HG02938 (cell line): ENCODE measurements at regions not wholly inside any gene's neighbourhood (a gene's known extent, or its start where the extent isn't known, plus 50 kb on each side); places are given as distances from the start of the nearest gene placed in this dataset.
"Not testable (repeated sequence)": the region's sequence is repeated elsewhere in the genome, so short reads cannot be mapped to it uniquely, and the experiment has no call there.

Source experiments
- ATAC-seq: cut with Tn5 transposase; IDR thresholded peaks from one replicate; pipeline ENCODE4 v1.9.1; 2021; ENCODE audit warnings: mild to moderate bottlenecking, moderate library complexity; ENCODE audit not compliant: unreplicated experiment

DNA sequence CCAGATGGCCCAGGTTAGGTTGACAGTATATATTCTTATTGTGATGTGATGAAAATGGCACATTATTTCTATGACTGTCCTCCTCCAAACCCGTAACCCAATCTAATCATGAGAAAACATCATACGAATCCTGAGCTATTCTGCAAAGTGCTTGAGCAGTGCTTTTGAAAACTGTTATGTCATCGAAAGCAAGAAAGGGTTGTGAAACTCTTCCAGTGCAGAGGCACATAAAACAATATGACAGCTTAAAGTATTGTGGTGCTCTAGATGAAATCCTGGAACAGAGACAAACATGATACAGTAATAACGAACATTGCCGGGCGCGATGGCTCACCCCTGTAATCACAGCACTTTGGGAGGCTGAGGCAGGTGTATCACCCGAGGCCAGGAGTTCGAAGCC lies 1648.0 kb downstream of the STIM2 start:
- no peak for ATAC-seq

DNA sequence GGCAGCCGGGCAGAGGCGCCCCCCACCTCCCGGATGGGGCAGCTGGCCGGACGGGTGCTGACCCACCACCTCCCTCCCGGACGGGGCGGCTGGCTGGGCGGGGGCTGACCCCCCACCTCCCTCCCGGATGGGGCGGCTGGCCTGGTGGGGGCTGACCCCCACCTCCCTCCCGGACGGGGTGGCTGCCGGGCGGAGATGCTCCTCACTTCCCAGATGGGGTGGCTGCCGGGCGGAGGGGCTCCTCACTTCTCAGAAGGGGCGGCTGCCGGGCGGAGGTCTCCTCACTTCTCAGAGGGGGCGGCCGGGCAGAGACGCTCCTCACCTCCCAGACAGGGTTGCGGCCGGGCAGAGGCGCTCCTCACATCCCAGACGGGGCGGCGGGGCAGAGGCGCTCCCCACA lies 1654.1 kb downstream of the STIM2 start:
- ATAC-seq = not testable (repeated sequence)

DNA sequence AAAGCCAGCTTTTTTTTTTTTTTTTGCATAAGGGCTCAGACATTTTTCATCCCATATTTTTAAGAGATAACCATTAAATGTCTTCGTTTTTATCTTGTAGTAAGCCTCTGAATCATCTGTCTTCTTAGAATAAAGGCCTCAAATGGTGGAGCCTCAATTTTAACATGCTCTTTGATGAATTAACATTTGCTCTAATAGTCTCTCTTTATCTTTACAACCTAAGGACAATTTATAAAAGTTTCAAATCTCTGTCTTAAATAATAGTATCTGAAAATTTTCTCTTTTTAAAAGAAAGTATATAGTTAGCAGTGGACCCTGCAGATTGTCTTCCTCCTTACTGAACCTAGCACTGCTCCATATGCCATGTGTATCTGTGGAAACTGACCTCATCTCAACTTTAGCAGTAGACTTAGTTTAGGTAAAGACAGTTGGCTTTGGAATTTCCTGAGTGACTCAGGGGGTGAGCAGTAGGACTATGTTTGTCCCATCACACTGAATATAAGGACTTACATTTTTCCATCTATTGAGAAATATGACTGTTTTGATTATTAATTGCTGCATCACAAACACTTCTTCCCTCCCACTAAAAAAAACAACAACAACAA lies 1658.0 kb downstream of the STIM2 start:
- no peak for ATAC-seq

DNA sequence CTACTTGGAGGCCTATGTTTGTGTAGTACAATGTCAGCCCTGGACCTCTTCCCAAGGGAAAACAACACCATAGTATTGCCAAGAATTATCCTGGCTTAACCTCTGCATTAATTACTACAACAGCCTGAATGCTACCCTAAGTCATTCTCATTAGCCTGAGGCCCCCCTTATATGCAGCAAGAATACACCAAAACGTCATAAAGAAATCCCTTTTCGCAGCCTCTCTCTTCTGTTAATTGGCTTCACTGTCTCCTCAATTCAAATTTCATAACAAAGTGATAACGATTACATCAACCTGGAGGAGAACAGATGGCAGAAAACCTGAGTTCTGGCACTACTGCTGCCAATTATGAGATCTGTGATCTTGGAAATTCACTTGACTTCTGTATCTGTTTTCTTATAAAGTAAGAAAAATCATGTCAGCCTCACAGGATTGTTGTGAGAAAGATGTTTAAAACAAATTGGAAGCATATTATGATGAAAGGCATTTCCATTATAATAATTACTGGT lies 1663.1 kb downstream of the STIM2 start:
- no peak for ATAC-seq

DNA sequence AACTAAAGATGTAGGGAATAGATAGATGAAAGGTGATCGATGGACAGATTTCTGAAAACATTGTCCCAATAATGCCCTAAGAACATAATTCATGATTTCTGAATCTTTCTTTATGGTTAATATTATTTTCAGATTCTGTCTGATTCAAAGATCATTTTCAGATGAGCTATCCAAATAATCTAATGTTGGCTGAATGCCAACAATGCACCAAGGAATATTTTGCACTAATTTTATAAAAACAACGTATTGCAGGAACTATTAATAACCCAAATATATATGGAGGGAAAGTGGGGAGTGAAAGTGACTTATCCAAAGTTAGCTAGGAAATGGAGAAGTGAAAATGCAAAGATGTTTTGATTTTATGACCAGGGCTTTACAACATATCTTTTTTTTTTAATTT lies 1675.5 kb downstream of the STIM2 start:
- ATAC-seq = no peak

DNA sequence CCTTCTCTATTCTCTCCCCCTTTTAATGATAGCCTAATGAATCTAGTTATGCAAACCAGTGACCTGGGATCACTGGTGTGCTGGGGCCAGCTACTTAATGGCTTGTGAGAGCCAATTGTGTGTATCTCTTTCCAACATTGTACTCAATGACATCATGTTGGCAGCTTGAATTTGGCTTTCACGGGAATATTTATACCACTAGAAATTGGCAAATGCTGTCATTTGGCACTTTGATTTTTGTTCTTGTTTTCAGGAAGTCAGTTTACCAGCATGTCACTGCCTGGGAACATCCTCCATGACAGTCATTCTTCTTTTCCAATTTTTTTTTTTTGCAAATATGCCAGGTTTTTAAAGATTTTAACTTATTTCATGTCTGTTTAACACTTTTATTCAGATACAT lies 1685.3 kb downstream of the STIM2 start:
- ATAC-seq = no peak

DNA sequence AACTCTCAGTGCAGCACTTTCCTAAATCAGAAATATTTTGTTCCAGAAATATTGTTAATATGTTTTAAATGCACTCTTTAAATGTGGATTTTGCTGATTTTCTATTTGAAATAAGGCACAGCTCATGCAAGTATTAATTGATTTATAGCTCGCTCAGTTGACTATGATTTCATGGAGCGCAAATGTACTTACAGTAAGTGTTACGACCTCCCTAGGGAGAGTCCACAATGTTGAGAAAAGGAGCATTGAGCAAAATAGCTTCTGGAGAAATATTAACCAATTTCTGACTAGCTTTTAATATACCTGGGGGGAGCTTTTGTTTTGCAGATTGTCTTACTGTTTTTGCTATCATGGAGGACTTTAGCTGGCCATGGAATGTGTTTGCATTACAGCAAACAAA lies 1687.5 kb downstream of the STIM2 start:
- no peak for ATAC-seq

DNA sequence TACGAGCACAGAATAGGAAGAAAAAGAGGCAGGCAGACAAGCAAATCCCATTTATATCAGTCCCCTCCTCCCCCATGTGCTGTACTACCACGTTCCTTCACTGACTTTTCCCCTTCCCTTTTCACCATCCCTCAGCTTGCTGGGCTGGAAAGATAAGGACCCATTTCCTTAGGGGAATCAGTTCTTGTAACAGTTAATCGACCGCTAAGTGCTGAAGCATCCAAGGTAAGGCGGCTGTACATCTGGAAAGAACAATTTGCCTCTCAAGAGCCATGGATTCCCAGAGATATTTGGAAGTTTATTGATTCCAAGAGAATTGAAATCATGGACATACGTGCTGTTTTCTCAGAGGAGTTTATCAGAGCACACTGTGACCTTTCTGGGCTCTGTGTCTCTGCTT lies 1688.0 kb downstream of the STIM2 start:
- ATAC-seq = no peak

DNA sequence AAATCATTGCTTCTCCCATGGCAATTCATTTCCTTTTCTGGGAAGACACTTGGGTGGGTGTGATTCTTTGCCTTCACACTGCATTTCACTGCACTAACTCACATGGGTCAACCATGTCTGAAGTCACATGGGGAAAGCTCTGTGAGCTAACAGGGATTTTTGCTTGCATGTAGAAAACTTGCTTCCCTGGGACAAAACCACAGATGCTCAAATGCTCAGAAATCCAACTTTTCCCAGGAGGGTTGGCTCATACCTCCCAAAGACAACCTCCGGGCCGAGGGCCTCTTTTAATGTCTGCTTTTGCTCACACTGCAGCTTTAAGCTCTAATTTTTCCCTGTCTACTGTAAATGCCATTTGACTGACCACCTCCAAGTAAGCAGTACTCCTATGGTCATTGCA lies 1695.2 kb downstream of the STIM2 start:
- ATAC-seq = no peak

DNA sequence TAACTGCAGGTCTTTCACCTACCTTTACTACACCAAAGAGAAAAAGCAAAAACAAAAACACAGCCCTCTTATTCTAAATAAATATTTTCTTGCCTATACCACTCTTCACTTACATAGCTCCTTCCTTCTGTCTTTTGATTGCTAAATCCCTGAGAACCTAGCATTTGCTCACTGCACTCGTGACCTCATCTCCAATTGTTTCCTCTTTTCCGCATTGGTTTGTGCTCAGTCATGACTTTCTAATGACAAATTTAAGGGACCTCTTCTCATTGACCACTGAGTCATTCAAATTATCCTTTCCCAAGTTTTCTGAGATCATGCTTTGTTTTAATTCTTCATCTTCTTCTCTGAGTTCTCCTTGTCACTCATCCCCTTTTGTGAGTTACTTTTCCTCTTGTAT lies 1697.1 kb downstream of the STIM2 start:
- no peak for ATAC-seq

DNA sequence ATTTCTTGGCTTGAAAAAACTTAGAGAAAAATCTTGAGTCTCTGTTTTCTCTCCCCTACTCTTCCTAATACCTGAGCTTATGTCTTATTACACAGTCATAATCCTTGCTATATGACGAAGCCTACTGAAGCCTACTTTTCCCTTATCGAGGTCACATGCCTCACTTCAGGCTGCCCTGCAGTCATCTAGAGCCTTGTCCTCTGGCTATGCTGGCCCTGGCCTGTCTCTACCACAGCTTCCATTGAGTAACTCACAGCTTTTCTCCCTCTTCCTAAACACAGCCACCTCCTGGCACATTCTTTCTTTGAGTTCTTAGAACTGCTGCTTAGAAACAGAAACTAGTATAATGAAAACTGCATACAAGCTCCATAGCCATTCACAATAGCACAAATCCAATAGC lies 1698.3 kb downstream of the STIM2 start:
- ATAC-seq = no peak

DNA sequence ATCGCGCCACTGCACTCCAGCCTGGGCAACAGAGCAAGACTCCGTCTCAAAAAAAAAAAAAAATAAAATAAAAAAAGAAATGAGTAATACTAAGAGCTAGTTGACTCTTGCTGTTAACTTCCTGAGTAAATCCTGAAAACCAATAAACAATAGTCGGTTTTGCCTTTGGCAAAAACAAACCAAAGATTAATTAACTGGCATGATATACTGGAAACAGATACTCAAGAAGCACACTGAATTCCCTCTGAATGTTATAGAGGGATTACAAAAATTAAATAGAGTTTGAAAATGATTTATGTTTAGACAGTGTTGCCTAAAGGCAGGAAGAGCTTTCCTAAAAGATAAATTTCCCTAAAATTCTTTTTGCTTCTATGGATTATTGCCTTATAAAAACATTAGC lies 1702.3 kb downstream of the STIM2 start:
- no peak for ATAC-seq

DNA sequence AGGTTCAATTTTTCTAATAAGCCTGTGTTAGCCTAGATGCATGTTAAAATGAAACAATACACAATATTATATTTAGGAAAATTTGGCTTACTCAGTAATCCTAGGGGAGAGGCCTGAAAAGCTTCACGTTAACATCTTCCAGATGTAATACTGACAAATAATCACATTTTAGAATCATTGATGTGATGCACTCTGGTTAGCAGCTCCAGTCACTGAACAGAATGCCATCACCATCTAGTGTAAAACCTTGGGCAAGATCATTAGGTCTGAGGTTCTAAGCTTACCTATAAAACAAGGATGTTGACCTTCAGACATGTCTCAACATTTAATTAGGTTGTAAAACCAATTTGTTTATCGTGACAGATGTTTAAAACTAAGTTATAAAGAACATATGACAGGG lies 1704.8 kb downstream of the STIM2 start:
- ATAC-seq = no peak

DNA sequence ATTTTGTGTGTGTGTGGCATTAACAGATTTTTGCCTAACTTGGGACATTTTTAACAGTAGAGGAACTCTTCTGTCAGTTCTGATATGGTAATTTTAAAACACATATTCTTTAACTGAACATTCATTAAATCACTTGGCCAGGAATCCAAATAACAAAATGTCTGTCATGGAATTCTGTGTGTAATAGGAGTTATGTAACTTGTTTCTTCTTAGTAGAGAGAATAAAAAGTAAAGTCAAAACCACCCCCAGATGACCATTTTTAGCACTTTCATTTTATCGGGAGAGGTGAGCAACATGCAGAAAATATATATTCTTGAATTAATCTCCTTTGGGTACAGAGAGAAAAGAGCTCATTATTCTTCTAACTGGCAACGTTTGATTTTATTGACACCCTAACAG lies 1740.3 kb downstream of the STIM2 start:
- no peak for ATAC-seq

DNA sequence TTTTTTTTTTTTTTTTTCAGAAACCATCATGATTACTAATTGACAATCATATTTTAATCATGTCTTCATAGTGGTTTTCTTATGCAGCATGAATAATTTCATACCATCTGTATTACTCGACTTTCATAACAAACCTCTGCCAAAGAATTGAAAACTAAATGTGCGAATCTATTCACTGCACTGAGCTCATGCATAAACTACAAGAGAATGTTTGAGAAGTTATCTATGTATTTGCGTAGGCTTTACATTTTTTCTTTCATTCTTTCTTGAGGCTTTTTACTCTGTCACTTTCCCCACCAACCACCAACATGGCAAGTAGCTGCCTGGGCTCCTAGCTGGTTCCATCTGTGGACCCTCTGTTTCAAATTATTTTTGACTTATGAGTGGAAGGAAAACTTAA lies 1761.0 kb downstream of the STIM2 start:
- ATAC-seq = no peak

DNA sequence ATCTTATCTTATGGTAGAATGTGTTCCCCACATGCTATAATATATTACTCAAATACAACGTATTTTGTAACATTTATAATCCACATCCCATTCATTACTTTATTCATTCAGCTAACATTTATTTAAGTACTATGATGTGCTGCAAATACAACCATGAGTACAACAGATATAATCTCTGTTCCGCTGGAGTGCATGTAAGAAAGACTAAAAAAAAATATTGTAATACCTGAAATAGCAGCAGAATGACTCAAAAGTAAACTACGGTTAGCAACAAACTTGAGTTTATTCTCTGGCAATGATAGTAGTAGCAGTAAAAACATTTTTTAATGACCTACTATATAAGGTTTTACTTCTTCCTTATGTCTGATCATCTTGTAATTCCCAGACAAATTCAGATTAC lies 1776.3 kb downstream of the STIM2 start:
- no peak for ATAC-seq

DNA sequence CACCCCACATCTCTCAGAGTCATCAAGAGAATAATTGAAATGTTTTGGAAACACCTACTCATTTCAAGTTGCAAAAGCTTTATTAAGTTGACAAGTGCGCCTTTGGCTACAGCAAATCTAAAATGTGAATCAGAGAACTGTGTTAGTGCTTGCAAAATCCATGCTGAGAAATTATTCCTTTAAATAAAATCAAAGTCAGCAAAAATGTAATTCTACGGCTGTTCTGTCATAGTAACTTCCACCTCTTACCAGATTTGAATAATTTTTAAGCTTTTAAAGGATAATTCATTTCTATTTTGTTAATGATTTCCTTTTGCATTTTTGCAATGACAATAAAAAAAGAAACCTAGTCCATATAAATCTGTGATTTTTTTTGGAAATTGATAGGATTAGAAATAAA lies 1779.1 kb downstream of the STIM2 start:
- ATAC-seq = no peak

DNA sequence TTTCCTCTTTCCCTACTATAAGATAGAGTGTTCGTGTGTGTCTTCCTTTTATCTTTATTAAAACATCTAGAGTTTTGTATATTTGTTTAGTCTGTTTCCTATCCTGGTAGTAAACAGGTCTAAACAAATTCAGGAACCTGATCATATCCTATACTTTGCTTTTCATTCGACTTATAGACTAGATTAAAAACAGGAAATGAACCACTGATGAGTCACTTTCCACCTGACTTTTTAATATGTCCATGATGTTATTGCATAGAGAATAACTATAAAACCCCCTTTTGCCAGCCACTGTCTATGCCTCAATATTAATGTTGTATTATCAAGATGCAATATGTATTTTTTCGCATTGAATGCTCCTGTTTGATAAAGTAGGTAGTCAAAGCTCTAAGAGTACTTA lies 1794.0 kb downstream of the STIM2 start:
- no peak for ATAC-seq

DNA sequence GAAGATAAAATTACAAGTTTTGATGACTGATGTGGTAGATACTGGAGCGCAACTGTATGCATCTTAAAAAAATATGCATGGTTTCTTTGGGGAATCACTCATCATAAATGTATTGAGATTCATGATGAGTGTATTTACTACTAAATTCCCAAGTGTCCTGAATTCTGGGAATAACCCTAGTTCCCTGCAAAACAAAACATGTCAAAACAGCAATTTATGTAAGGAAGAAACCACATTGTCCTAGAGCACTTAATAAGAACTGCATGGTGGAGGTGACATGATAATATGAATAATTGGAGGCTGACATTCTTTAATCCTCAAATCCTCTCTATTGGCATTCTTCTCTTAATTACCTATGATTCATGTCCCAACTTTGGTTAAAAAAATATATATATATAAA lies 1804.7 kb downstream of the STIM2 start:
- no peak for ATAC-seq

DNA sequence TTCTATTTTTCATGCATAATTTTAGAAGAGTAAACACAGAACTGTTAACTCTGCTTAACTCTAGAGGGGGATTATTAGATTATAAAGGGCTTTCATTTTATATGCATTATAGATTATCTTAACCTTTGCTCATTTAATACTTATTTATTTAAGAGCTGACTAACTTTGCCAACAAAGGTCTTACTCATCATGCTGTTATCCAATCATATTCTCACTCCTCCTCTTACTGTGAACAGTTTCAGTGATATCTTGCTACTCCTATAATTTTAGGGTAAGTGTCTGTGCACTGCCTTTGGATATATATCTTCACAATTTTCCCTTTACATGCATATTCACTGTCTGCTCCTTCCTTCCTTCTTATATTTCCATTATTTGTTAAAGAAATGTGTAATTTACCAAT lies 1814.9 kb downstream of the STIM2 start:
- ATAC-seq = no peak

DNA sequence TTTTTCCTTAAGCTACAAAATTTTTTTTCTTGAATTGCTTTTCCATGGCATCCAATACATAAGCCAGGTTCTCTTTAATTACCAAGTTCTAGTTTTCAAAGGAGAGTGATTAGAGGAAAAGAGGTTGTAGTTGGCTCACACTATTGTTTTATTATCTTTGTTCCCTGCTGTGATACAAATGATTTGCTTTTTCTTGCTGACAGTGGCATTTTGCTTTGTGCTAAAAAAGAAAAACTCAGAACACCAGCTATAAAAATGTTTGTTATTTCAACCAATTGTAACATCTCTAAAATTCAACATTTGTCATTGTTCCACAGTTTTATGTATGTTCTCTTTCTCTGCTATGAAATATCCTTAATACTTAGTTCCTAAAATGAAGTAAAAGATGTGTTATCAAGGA lies 1817.2 kb downstream of the STIM2 start:
- ATAC-seq = no peak

DNA sequence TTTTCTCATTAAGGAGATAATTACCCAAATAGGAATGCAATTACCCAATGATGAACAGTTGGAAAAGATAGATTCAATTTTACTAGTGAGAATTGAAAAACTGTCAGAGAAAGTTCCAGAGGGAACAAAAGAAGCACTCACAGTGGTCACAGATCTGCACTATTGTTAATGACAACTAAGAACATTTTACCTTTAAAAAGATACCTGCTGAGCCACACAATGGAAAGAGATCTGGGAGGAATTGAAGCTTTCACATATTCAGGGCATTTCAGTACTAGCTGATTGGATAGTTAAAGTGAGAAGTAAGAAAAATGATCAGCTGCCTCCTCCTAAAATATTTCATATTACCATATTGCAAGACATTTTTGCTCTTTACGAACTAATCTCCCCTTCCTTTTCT lies 1822.2 kb downstream of the STIM2 start:
- no peak for ATAC-seq

DNA sequence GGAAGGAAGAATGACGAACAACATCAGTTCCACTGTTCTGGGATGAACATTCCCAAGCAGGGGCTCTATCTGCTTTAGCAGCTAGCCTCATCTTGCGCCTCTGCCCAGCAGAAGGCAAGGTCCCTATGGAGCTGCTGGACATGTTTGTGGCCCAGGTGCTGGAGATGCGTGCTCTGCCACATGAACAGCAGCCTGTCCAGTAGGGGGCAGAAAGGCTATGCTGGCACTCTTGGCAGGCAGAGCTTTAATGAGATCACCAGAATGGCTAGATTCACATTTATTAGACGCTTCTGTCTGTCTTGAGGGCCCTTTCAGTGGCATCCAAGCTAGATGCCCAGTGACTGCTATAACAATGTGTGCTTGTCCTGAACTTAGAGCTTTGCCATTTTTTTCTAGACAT lies 1826.0 kb downstream of the STIM2 start:
- ATAC-seq = no peak

DNA sequence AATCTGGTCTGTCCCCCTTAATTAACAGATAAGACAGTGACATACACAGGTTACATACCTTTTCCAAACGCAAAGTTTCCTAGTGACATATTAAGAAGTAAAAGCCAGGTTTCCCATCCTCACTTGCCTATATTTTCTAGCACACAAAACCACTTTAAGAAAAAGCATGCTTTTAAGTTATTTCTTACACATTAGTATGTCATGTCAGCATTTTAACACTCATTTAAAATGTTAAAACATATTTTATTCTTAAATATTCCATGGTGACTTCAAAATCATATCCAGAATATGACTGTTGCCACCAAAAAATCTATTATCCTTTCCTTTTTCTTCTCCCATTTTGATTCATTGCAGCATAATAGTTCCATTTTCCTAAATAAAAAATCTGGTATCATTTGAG lies 1830.2 kb downstream of the STIM2 start:
- ATAC-seq = no peak
